ENCODE measurements at regions not wholly inside any gene's neighbourhood (a gene's known extent, or its start where the extent isn't known, plus 50 kb on each side); places are given as distances from the start of the nearest gene placed in this dataset.

DNA sequence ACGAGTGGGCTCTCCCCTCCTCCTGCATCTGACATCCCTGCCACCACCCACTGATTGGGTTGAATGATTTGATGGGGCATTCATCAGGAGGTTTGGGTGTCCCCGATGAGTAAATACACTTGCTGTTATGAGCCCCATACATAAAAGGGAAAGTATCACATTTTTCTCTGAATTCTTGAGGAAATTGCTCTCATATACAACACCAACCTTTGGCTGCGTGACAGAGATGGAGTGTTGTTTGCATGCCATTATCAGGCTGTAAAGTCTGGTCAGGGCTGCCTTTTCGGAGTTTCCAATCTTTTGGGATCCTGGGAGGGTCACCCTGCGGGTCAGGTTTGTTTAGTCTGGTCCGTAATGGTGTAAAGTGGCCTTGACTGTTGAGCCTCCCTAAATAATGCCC, 227.9 kb upstream of the SPRED2 start:
- Histone ChIP-seq H3K27me3 (ENCODE audit: insufficient read depth, low read length, poor library complexity, severe bottlenecking) (no peaks in the 10 kb centered on the region), H3K36me3 (ENCODE audit: insufficient read depth, low read length) (no peaks in the 10 kb centered on the region), H3K9ac (ENCODE audit: low read depth, low read length, poor library complexity, severe bottlenecking) (no peak overlapping the region), H3K4me1 (ENCODE audit: insufficient read depth, low read length, poor library complexity, severe bottlenecking) (no peaks in the 10 kb centered on the region), H3K79me2 (ENCODE audit: insufficient read depth, low read length) (no peaks in the 10 kb centered on the region), H3F3A (ENCODE audit: low read depth) (no peaks in the 10 kb centered on the region), H3K9me3 (ENCODE audit: insufficient read depth, low read depth, low read length) (no peaks in the 10 kb centered on the region), H4K20me1 (ENCODE audit: insufficient read depth, low read length, poor library complexity, severe bottlenecking) (no peaks in the 10 kb centered on the region), H3K4me2 (ENCODE audit: low read depth, low read length, poor library complexity, severe bottlenecking) (no peak overlapping the region), H3K4me3 (ENCODE audit: low read length, poor library complexity, severe bottlenecking) (no peak overlapping the region), H2AFZ (ENCODE audit: low read length) (no peak overlapping the region), H3K9me2 (replicated peaks; ENCODE audit: low read depth, low read length) (no peaks in the 10 kb centered on the region)
- TF ChIP-seq, protein P1, sequence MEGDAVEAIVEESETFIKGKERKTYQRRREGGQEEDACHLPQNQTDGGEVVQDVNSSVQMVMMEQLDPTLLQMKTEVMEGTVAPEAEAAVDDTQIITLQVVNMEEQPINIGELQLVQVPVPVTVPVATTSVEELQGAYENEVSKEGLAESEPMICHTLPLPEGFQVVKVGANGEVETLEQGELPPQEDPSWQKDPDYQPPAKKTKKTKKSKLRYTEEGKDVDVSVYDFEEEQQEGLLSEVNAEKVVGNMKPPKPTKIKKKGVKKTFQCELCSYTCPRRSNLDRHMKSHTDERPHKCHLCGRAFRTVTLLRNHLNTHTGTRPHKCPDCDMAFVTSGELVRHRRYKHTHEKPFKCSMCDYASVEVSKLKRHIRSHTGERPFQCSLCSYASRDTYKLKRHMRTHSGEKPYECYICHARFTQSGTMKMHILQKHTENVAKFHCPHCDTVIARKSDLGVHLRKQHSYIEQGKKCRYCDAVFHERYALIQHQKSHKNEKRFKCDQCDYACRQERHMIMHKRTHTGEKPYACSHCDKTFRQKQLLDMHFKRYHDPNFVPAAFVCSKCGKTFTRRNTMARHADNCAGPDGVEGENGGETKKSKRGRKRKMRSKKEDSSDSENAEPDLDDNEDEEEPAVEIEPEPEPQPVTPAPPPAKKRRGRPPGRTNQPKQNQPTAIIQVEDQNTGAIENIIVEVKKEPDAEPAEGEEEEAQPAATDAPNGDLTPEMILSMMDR (conservative IDR thresholded peaks at IDR 0.05; ENCODE audit: low read length): no peak
- TF ChIP-seq EZH2phosphoT487 (IDR thresholded peaks at IDR 0.05; ENCODE audit: borderline replicate concordance): no peak

DNA sequence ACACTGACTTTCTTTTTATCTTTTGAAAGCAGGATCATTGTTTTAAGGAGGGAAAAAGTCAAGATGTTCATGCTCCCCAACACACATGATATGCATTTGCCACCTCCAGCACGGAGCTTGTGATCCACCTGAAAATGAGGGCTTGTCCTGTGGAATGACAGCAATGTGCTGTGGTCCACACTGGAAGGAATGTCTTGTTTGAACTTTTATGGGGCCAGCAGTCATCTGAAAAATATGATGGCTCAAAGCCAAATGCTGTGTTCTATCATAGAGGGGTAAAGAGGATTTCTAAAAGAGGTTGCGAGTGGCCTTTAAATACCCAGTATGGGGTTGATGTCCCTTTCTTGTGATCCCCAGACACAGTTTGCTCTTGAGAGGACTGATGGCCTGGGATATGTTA, 226.5 kb upstream of the SPRED2 start:
- Histone ChIP-seq H3K4me1 (ENCODE audit: insufficient read depth, low read length, poor library complexity, severe bottlenecking) (no peaks in the 10 kb centered on the region), H3K4me2 (ENCODE audit: low read depth, low read length, poor library complexity, severe bottlenecking) (no peak overlapping the region)

DNA sequence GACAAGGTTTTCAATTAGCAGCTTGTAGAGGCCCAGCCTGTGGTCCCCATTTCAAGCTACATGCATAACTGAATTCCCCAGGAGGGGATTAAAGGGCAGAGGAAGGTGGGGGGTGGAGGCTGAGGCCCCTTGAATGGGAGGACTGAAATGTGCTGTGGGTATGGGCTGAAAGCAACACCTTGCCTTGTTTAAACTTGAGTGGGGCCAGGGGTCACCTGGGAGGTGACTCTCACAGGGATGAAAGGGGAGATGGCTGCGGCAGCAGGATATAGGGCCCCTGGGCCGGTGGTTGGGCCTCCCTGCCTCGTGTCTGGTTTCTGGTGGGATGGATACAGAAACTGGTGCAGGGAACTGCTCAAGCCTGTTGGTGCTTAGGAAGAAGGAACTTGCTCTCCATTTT, 225.9 kb upstream of the SPRED2 start:
- no peaks in the 10 kb centered on the region for H3F3A ChIP-seq (ENCODE audit: low read depth)
- H3K9ac ChIP-seq (ENCODE audit: low read depth, low read length, poor library complexity, severe bottlenecking): no peak overlapping the region
- H3K9me3 ChIP-seq (ENCODE audit: insufficient read depth, low read depth, low read length): no peaks in the 10 kb centered on the region
- H3K4me2 ChIP-seq (ENCODE audit: low read depth, low read length, poor library complexity, severe bottlenecking): no peak overlapping the region
- TF ChIP-seq, protein P1 (conservative IDR thresholded peaks at IDR 0.05; ENCODE audit: low read length): no peak
- TF ChIP-seq EZH2phosphoT487 (IDR thresholded peaks at IDR 0.05; ENCODE audit: borderline replicate concordance): no peak
- no peak overlapping the region for H2AFZ ChIP-seq (ENCODE audit: low read length)
- H3K4me1 ChIP-seq (ENCODE audit: insufficient read depth, low read length, poor library complexity, severe bottlenecking): no peaks in the 10 kb centered on the region
- no peaks in the 10 kb centered on the region for H4K20me1 ChIP-seq (ENCODE audit: insufficient read depth, low read length, poor library complexity, severe bottlenecking)
- H3K4me3 ChIP-seq (ENCODE audit: low read length, poor library complexity, severe bottlenecking): no peak overlapping the region
- H3K36me3 ChIP-seq (ENCODE audit: insufficient read depth, low read length): no peaks in the 10 kb centered on the region
- H3K79me2 ChIP-seq (ENCODE audit: insufficient read depth, low read length): no peaks in the 10 kb centered on the region
- H3K9me2 ChIP-seq (replicated peaks; ENCODE audit: low read depth, low read length): no peaks in the 10 kb centered on the region
- H3K27me3 ChIP-seq (ENCODE audit: insufficient read depth, low read length, poor library complexity, severe bottlenecking): no peaks in the 10 kb centered on the region

More for the DNA sequence above, 226.5 kb upstream of the SPRED2 start:
- TF ChIP-seq, protein P1 (conservative IDR thresholded peaks at IDR 0.05; ENCODE audit: low read length): no peak
- TF ChIP-seq EZH2phosphoT487 (IDR thresholded peaks at IDR 0.05; ENCODE audit: borderline replicate concordance): no peak
- Histone ChIP-seq H4K20me1 (ENCODE audit: insufficient read depth, low read length, poor library complexity, severe bottlenecking) (no peaks in the 10 kb centered on the region), H3K27me3 (ENCODE audit: insufficient read depth, low read length, poor library complexity, severe bottlenecking) (no peaks in the 10 kb centered on the region), H3K9me2 (replicated peaks; ENCODE audit: low read depth, low read length) (no peaks in the 10 kb centered on the region), H3F3A (ENCODE audit: low read depth) (no peaks in the 10 kb centered on the region), H3K79me2 (ENCODE audit: insufficient read depth, low read length) (no peaks in the 10 kb centered on the region), H3K4me3 (ENCODE audit: low read length, poor library complexity, severe bottlenecking) (no peak overlapping the region), H2AFZ (ENCODE audit: low read length) (no peak overlapping the region), H3K9ac (ENCODE audit: low read depth, low read length, poor library complexity, severe bottlenecking) (no peak overlapping the region), H3K9me3 (ENCODE audit: insufficient read depth, low read depth, low read length) (no peaks in the 10 kb centered on the region), H3K36me3 (ENCODE audit: insufficient read depth, low read length) (no peaks in the 10 kb centered on the region)

All from Loucy (cell line).